Prostate gland (tissue), 2 donors: ENCODE measurements at regions not wholly inside any gene's neighbourhood (a gene's known extent, or its start where the extent isn't known, plus 50 kb on each side); places are given as distances from the start of the nearest gene placed in this dataset.

Source experiments
- DNase-seq: peaks from one replicate; pipeline ENCODE4 v3.0.0-alpha.2; 2019; ENCODE audit warnings: low spot score
- H3K27ac ChIP-seq, 2 donors: fragments of 200-600 bp; sonication (generic); 2 replicates each; pipeline ENCODE4 v1.5.1; 2017 to 2019
- H3K27me3 ChIP-seq: fragments of 200-600 bp; sonication (generic); replicated peaks from 2 replicates; pipeline ENCODE4 v1.5.1; 2019; ENCODE audit not compliant: insufficient read depth
- H3K36me3 ChIP-seq, 2 donors: fragments of 200-600 bp; sonication (generic); 1 replicate in 1 of 2; 2 replicates in 1 of 2; pipeline versions ENCODE4 v1.5.1 to v1.8.1; 2017 to 2019
- H3K4me1 ChIP-seq: fragments of 200-600 bp; sonication (generic); replicated peaks from 2 replicates; pipeline ENCODE4 v1.5.1; 2019
- H3K4me3 ChIP-seq, 2 donors: fragments of 200-600 bp; sonication (generic); 2 replicates each; pipeline ENCODE4 v1.5.1; 2017 to 2019
- H3K9me3 ChIP-seq: fragments of 200-600 bp; sonication (generic); 2 replicates; pipeline ENCODE4 v1.5.1; 2017
- CTCF ChIP-seq, 4 experiments: fragments of 200-600 bp in 2 of 4; fragments of 450-650 bp in 2 of 4; sonication (generic) in 2 of 4; IDR thresholded peaks; 1 replicate in 3 of 4; 2 replicates in 1 of 4; pipeline ENCODE4 v1.5.1; 2016 to 2019; ENCODE audit warnings: antibody characterized with exemption in 4 of 4, mild to moderate bottlenecking in 2 of 4, moderate library complexity in 2 of 4
- POLR2A ChIP-seq: fragments of 450-650 bp; IDR thresholded peaks from one replicate; pipeline ENCODE4 v1.6.1; 2016; ENCODE audit warnings: antibody characterized with exemption, mild to moderate bottlenecking
- POLR2AphosphoS5 ChIP-seq: sonication (generic); formaldehyde crosslinking; IDR thresholded peaks from one replicate; pipeline ENCODE4 v1.6.1; 2017; ENCODE audit warnings: antibody characterized with exemption
- WGBS: methylation state at CpG from one replicate; pipeline ENCODE4 v1.1.5; 2018; 5-methylcytosine and 5-hydroxymethylcytosine counted together
- intact Hi-C: fragments of 100-400 bp; cut with DNase I; formaldehyde crosslinking; loops from one replicate; pipeline ENCODE4 v1.14.2; 2022

GRCh38 chr3:181292984-181293383, 303.4 kb upstream of the DNAJC19 start:
- intact Hi-C loops, result no loop called here
- H3K9me3 ChIP-seq, result no peaks in the 10 kb centered on the region
- no peaks in the 10 kb centered on the region for H3K36me3 ChIP-seq
- no peaks in the 10 kb centered on the region for H3K4me1 ChIP-seq
- no peak for TF ChIP-seq POLR2A
- TF ChIP-seq POLR2AphosphoS5, result no peak
- no peak for TF ChIP-seq CTCF (IDR thresholded peaks at IDR 0.05)
- no peaks in the 10 kb centered on the region for H3K27me3 ChIP-seq
- no peak for DNase-seq
- no peak overlapping the region for H3K27ac ChIP-seq
- no peak overlapping the region for H3K4me3 ChIP-seq
- 38% methylated on average over 1 of the region's 1 CpG for WGBS

GRCh38 chr3:181290941-181291340, 301.4 kb upstream of the DNAJC19 start:
- Histone ChIP-seq H3K36me3 (no peaks in the 10 kb centered on the region), H3K27ac (no peak overlapping the region), H3K27me3 (no peaks in the 10 kb centered on the region), H3K9me3 (no peaks in the 10 kb centered on the region), H3K4me1 (no peaks in the 10 kb centered on the region), H3K4me3 (no peak overlapping the region)
- intact Hi-C loops, result no loop called here
- no peak for DNase-seq
- 45% methylated on average over 3 of the region's 3 CpGs for WGBS
- TF ChIP-seq CTCF (IDR thresholded peaks at IDR 0.05) (no peak), POLR2A (no peak), POLR2AphosphoS5 (no peak)

GRCh38 chr3:181289306-181289705, 299.8 kb upstream of the DNAJC19 start:
- intact Hi-C loops, result no loop called here
- Histone ChIP-seq H3K27me3 (no peaks in the 10 kb centered on the region), H3K9me3 (no peaks in the 10 kb centered on the region), H3K4me1 (no peaks in the 10 kb centered on the region), H3K4me3 (no peak overlapping the region), H3K36me3 (no peaks in the 10 kb centered on the region), H3K27ac (no peak overlapping the region)
- no peak for TF ChIP-seq POLR2AphosphoS5
- no peak for TF ChIP-seq CTCF (IDR thresholded peaks at IDR 0.05)
- no peak for TF ChIP-seq POLR2A
- no peak for DNase-seq
- 84% methylated on average over 4 of the region's 4 CpGs for whole genome bisulfite sequencing

GRCh38 chr3:181288145-181288544, 298.6 kb upstream of the DNAJC19 start:
- WGBS, result 29% methylated on average over 3 of the region's 3 CpGs
- no peaks in the 10 kb centered on the region for H3K27me3 ChIP-seq
- H3K4me1 ChIP-seq, result no peaks in the 10 kb centered on the region
- H3K4me3 ChIP-seq, result no peak overlapping the region
- no peaks in the 10 kb centered on the region for H3K36me3 ChIP-seq
- intact Hi-C loops, result no loop called here
- H3K27ac ChIP-seq, result no peak overlapping the region
- no peak for DNase-seq
- TF ChIP-seq POLR2A, result no peak
- no peaks in the 10 kb centered on the region for H3K9me3 ChIP-seq

- WGBS, result 63% methylated on average over 2 of the region's 2 CpGs
- Histone ChIP-seq H3K9me3 (no peaks in the 10 kb centered on the region), H3K27me3 (no peaks in the 10 kb centered on the region), H3K36me3 (no peaks in the 10 kb centered on the region), H3K4me3 (no peak overlapping the region), H3K27ac (no peak overlapping the region), H3K4me1 (no peaks in the 10 kb centered on the region)
- TF ChIP-seq POLR2A, result no peak
- no peak for TF ChIP-seq CTCF (IDR thresholded peaks at IDR 0.05)
- TF ChIP-seq POLR2AphosphoS5, result no peak
- intact Hi-C loops, result no loop called here
- DNase-seq, result no peak
These were observed 289.7 kb upstream of the DNAJC19 start for GRCh38 chr3:181279239-181279565.
